MM.1S (cell line): ENCODE measurements at regions not wholly inside any gene's neighbourhood (a gene's known extent, or its start where the extent isn't known, plus 50 kb on each side); places are given as distances from the start of the nearest gene placed in this dataset.

Experiments
- EZH2 ChIP-seq: fragments of 300-600 bp; sonication (generic); optimal IDR thresholded peaks from 2 replicates; pipeline ENCODE3; 2017; ENCODE audit warnings: low read depth, mild to moderate bottlenecking, antibody characterized with exemption, low read length, mixed read lengths
- TF ChIP-seq, protein P1 (sequence below): fragments of 300-600 bp; sonication (generic); IDR thresholded peaks from 2 replicates; pipeline ENCODE4 v1.5.1; 2016; ENCODE audit warnings: antibody characterized with exemption, low read length, mixed read lengths

DNA sequence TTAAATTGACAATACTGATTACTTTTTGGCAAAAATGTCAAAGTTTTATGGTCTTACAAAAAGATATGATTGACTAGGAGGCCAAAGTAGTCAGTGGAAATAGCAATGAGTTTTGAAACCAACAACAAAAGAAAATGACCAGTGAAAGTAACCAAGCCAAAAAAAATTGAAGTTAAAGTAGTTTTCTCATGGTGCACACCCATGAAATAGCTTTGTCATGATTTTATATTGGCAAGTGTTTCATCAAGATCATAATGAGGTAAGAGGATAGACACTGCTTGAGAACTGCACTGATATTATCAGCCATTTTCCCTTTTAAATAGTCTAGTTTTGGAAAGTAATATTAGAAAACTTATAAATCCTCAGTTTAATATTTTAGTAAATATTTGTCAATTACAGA, 206.2 kb upstream of the ADAMTS5 start:
- TF ChIP-seq, protein P1, sequence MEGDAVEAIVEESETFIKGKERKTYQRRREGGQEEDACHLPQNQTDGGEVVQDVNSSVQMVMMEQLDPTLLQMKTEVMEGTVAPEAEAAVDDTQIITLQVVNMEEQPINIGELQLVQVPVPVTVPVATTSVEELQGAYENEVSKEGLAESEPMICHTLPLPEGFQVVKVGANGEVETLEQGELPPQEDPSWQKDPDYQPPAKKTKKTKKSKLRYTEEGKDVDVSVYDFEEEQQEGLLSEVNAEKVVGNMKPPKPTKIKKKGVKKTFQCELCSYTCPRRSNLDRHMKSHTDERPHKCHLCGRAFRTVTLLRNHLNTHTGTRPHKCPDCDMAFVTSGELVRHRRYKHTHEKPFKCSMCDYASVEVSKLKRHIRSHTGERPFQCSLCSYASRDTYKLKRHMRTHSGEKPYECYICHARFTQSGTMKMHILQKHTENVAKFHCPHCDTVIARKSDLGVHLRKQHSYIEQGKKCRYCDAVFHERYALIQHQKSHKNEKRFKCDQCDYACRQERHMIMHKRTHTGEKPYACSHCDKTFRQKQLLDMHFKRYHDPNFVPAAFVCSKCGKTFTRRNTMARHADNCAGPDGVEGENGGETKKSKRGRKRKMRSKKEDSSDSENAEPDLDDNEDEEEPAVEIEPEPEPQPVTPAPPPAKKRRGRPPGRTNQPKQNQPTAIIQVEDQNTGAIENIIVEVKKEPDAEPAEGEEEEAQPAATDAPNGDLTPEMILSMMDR: no peak
- no peak for TF ChIP-seq EZH2
